ENCODE measurements at regions not wholly inside any gene's neighbourhood (a gene's known extent, or its start where the extent isn't known, plus 50 kb on each side); places are given as distances from the start of the nearest gene placed in this dataset.
"Not testable (repeated sequence)": the region's sequence is repeated elsewhere in the genome, so short reads cannot be mapped to it uniquely, and the experiment has no call there.

DNA sequence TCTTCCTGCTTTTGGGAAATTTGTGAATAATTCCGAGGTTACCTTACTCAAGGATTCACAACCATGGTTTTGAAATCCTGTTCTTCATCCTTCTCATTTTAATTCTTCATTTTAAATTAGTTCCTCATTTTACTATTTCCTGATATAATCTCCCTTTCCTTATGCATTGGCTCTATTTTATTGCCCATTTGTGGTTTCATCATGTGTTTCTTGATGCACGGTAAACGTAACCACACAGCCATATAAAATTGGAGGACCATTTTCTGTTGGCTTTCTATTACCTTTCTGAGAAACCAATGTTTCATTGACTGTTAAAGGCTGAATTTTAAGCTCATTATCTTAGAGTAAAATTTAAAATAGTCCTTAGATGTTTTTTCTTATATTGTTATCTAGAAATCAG, 100.3 kb upstream of the NDST4 start:
- DNase-seq (ENCODE audit: insufficient read length, low spot score, missing footprints), result no peak
- TF ChIP-seq, protein P1, sequence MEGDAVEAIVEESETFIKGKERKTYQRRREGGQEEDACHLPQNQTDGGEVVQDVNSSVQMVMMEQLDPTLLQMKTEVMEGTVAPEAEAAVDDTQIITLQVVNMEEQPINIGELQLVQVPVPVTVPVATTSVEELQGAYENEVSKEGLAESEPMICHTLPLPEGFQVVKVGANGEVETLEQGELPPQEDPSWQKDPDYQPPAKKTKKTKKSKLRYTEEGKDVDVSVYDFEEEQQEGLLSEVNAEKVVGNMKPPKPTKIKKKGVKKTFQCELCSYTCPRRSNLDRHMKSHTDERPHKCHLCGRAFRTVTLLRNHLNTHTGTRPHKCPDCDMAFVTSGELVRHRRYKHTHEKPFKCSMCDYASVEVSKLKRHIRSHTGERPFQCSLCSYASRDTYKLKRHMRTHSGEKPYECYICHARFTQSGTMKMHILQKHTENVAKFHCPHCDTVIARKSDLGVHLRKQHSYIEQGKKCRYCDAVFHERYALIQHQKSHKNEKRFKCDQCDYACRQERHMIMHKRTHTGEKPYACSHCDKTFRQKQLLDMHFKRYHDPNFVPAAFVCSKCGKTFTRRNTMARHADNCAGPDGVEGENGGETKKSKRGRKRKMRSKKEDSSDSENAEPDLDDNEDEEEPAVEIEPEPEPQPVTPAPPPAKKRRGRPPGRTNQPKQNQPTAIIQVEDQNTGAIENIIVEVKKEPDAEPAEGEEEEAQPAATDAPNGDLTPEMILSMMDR (IDR thresholded peaks at IDR 0.05; ENCODE audit: extremely low read depth, low read depth, low read length), result no peak
- Histone ChIP-seq H3K4me1 (ENCODE audit: insufficient read depth, low read length) (no peaks in the 10 kb centered on the region), H3K27ac (ENCODE audit: low read depth, low read length) (no peak overlapping the region), H3K4me3 (ENCODE audit: insufficient read depth, low read length) (no peak overlapping the region), H3K36me3 (ENCODE audit: insufficient read depth, low read length) (no peaks in the 10 kb centered on the region), H3K79me2 (ENCODE audit: insufficient read depth, low read length) (no peaks in the 10 kb centered on the region), H4K20me1 (ENCODE audit: insufficient read depth, low read length) (no peaks in the 10 kb centered on the region), H3K4me2 (ENCODE audit: insufficient read depth, low read length) (no peak overlapping the region), H3K27me3 (ENCODE audit: insufficient read depth, low read length) (no peaks in the 10 kb centered on the region), H2AFZ (ENCODE audit: low read length) (no peak overlapping the region), H3K9me3 (ENCODE audit: low read depth, low read length) (no peaks in the 10 kb centered on the region)

DNA sequence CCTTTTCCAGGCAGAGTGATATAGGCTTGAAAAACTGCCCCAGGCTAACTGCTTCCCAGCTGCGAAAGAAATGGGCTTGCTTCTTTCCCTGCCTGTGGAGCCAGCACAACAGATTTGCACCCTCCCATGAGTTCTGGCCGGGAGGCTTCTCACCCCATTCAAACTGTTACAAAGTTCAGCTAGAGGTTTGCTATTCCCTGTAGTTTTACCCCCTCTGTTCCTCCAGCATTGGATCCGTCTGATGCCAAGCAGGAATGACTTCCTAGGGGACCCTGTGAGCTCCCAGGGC, 87.6 kb upstream of the NDST4 start:
- no peak overlapping the region for H3K27ac ChIP-seq (ENCODE audit: low read depth, low read length)
- TF ChIP-seq, protein P1 (IDR thresholded peaks at IDR 0.05; ENCODE audit: extremely low read depth, low read depth, low read length), result no peak
- no peaks in the 10 kb centered on the region for H3K79me2 ChIP-seq (ENCODE audit: insufficient read depth, low read length)
- no peaks in the 10 kb centered on the region for H4K20me1 ChIP-seq (ENCODE audit: insufficient read depth, low read length)
- no peaks in the 10 kb centered on the region for H3K27me3 ChIP-seq (ENCODE audit: insufficient read depth, low read length)
- H3K9me3 ChIP-seq (ENCODE audit: low read depth, low read length), result no peaks in the 10 kb centered on the region
- no peaks in the 10 kb centered on the region for H3K4me1 ChIP-seq (ENCODE audit: insufficient read depth, low read length)
- no peak for DNase-seq (ENCODE audit: insufficient read length, low spot score, missing footprints)
- no peak overlapping the region for H3K4me2 ChIP-seq (ENCODE audit: insufficient read depth, low read length)
- no peaks in the 10 kb centered on the region for H3K36me3 ChIP-seq (ENCODE audit: insufficient read depth, low read length)
- H3K4me3 ChIP-seq (ENCODE audit: insufficient read depth, low read length), result no peak overlapping the region
- H2AFZ ChIP-seq (ENCODE audit: low read length), result no peak overlapping the region

DNA sequence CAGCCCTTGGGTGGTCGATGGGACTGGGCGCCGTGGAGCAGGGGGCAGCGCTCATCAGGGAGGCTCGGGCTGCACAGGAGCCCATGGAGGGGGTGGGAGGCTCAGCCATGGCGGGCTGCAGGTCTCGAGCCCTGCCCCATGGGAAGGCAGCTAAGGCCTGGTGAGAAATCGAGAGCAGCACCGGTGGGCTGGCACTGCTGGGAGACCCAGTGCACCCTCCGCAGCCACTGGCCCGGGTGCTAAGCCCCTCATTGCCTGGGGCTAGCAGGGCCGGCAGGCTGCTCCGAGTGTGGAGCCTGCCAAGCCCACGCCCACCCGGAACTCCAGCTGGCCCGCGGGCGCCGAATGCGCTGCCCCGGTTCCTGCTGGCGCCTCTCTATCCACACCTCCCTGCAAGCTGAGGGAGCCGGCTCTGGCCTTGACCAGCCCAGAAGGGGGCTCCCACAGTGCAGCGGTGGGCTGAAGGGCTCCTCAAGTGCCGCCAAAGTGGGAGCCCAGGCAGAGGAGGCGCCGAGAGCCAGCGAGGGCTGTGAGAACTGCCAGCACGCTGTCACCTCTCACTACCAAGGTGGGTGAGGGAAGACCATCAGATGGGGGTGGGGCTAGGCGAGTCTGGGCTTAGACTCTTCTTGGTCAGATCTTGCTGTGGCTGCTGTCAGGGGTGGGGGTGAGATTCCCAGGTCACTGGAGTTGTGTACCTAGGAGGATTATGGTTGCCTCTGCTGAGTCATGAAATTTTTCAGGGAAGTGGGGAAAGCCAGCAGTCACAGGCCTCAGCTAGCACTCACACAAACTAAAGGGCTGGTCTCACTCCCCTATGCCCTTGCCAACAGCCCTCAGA, 87.0 kb upstream of the NDST4 start:
- not testable (repeated sequence) for H3K4me3 ChIP-seq (ENCODE audit: insufficient read depth, low read length); H2AFZ ChIP-seq (ENCODE audit: low read length); H3K4me1 ChIP-seq (ENCODE audit: insufficient read depth, low read length); H3K36me3 ChIP-seq (ENCODE audit: insufficient read depth, low read length); H4K20me1 ChIP-seq (ENCODE audit: insufficient read depth, low read length); H3K9me3 ChIP-seq (ENCODE audit: low read depth, low read length); H3K79me2 ChIP-seq (ENCODE audit: insufficient read depth, low read length); H3K27ac ChIP-seq (ENCODE audit: low read depth, low read length); H3K27me3 ChIP-seq (ENCODE audit: insufficient read depth, low read length); H3K4me2 ChIP-seq (ENCODE audit: insufficient read depth, low read length); DNase-seq (ENCODE audit: insufficient read length, low spot score, missing footprints)

DNA sequence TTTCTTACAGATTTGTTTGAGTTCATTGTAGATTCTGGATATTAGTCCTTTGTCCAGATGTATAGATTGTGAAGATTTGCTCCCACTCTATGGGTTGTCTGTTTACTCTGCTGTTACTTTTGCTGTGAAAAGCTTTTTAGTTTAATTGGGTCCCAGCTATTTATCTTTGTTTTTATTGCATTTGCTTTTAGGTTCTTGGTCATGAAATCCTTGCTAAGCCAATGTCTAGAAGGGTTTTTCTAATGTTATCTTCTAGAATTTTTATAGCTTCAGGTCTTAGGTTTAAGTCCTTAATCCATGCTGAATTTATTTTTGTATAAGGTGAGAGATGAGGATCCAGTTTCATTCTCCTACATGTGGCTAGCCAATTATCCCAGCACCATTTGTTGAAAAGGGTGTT, 81.2 kb upstream of the NDST4 start:
- not testable (repeated sequence) for H3K27me3 ChIP-seq (ENCODE audit: insufficient read depth, low read length); H3K27ac ChIP-seq (ENCODE audit: low read depth, low read length); H3K9me3 ChIP-seq (ENCODE audit: low read depth, low read length); H2AFZ ChIP-seq (ENCODE audit: low read length); H3K79me2 ChIP-seq (ENCODE audit: insufficient read depth, low read length); H4K20me1 ChIP-seq (ENCODE audit: insufficient read depth, low read length); DNase-seq (ENCODE audit: insufficient read length, low spot score, missing footprints); H3K36me3 ChIP-seq (ENCODE audit: insufficient read depth, low read length); H3K4me2 ChIP-seq (ENCODE audit: insufficient read depth, low read length); H3K4me3 ChIP-seq (ENCODE audit: insufficient read depth, low read length); H3K4me1 ChIP-seq (ENCODE audit: insufficient read depth, low read length)

DNA sequence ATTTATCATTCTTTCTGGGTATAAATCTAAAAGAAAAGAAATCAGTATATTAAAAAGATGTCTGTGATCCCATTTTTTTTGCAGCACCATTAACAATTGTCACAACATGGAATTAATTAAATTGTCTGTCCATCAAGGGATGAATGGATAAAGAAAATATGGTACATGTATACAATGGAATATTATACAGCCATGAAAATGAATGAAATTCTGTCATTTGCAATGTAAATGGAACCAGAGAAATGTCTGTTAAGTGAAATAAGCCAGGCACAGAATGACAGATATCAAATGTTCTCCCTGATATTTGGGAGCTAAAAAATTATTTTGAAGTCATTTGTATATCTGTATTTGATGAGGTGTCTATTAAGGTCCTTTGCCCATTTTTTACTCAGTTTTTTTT, 77.1 kb upstream of the NDST4 start:
- no peak for DNase-seq (ENCODE audit: insufficient read length, low spot score, missing footprints)
- H4K20me1 ChIP-seq (ENCODE audit: insufficient read depth, low read length), result no peaks in the 10 kb centered on the region
- no peaks in the 10 kb centered on the region for H3K27me3 ChIP-seq (ENCODE audit: insufficient read depth, low read length)
- no peak overlapping the region for H3K4me3 ChIP-seq (ENCODE audit: insufficient read depth, low read length)
- H3K4me1 ChIP-seq (ENCODE audit: insufficient read depth, low read length), result no peaks in the 10 kb centered on the region
- H3K79me2 ChIP-seq (ENCODE audit: insufficient read depth, low read length), result no peaks in the 10 kb centered on the region
- no peak overlapping the region for H3K27ac ChIP-seq (ENCODE audit: low read depth, low read length)
- no peak overlapping the region for H2AFZ ChIP-seq (ENCODE audit: low read length)
- no peaks in the 10 kb centered on the region for H3K36me3 ChIP-seq (ENCODE audit: insufficient read depth, low read length)
- TF ChIP-seq, protein P1 (IDR thresholded peaks at IDR 0.05; ENCODE audit: extremely low read depth, low read depth, low read length), result no peak
- H3K9me3 ChIP-seq (ENCODE audit: low read depth, low read length), result no peaks in the 10 kb centered on the region
- no peak overlapping the region for H3K4me2 ChIP-seq (ENCODE audit: insufficient read depth, low read length)

Data from osteoblast (primary cell).